GM19455 (cell line): ENCODE measurements at regions not wholly inside any gene's neighbourhood (a gene's known extent, or its start where the extent isn't known, plus 50 kb on each side); places are given as distances from the start of the nearest gene placed in this dataset.
"Not testable (repeated sequence)": the region's sequence is repeated elsewhere in the genome, so short reads cannot be mapped to it uniquely, and the experiment has no call there.

Experiments used
- ATAC-seq: cut with Tn5 transposase; IDR thresholded peaks from one replicate; pipeline ENCODE4 v1.9.1; 2021; ENCODE audit not compliant: unreplicated experiment

- ATAC-seq, result no peak
These were observed 575.2 kb downstream of the PIK3C3 start for GRCh38 chr18:42530276-42530675.

- no peak for ATAC-seq
These were observed 577.1 kb downstream of the PIK3C3 start for GRCh38 chr18:42532119-42532518.

GRCh38 chr18:42533009-42533575 is 578.1 kb downstream of the PIK3C3 start:
- ATAC-seq, result no peak

- ATAC-seq, result no peak
These were observed 578.6 kb downstream of the PIK3C3 start for GRCh38 chr18:42533616-42534015.

GRCh38 chr18:42534313-42534712 is 579.3 kb downstream of the PIK3C3 start:
- ATAC-seq, result no peak

- no peak for ATAC-seq
These were observed 579.0 kb downstream of the RIT2 start for GRCh38 chr18:42536442-42536841.

GRCh38 chr18:42537291-42537690 is 578.2 kb downstream of the RIT2 start:
- ATAC-seq, result no peak

- ATAC-seq, result no peak
These were observed 570.6 kb downstream of the RIT2 start for GRCh38 chr18:42544901-42545300.

- ATAC-seq, result no peak
These were observed 569.7 kb downstream of the RIT2 start for GRCh38 chr18:42545825-42546224.

GRCh38 chr18:42548493-42548892 is 567.0 kb downstream of the RIT2 start:
- ATAC-seq, result no peak

GRCh38 chr18:42549596-42549995 is 565.9 kb downstream of the RIT2 start:
- no peak for ATAC-seq

- not testable (repeated sequence) for ATAC-seq
These were observed 562.9 kb downstream of the RIT2 start for GRCh38 chr18:42552559-42552958.

- no peak for ATAC-seq
These were observed 556.3 kb downstream of the RIT2 start for GRCh38 chr18:42559069-42559690.

GRCh38 chr18:42561521-42561920 is 554.0 kb downstream of the RIT2 start:
- ATAC-seq, result no peak

GRCh38 chr18:42563995-42564394 is 551.5 kb downstream of the RIT2 start:
- no peak for ATAC-seq

- ATAC-seq, result no peak
These were observed 550.7 kb downstream of the RIT2 start for GRCh38 chr18:42564761-42565160.

GRCh38 chr18:42568773-42569172 is 546.7 kb downstream of the RIT2 start:
- no peak for ATAC-seq

GRCh38 chr18:42574871-42575270 is 540.6 kb downstream of the RIT2 start:
- no peak for ATAC-seq

- no peak for ATAC-seq
These were observed 539.4 kb downstream of the RIT2 start for GRCh38 chr18:42576124-42576523.

GRCh38 chr18:42578792-42579191 is 536.7 kb downstream of the RIT2 start:
- no peak for ATAC-seq

- ATAC-seq, result no peak
These were observed 533.2 kb downstream of the RIT2 start for GRCh38 chr18:42582266-42582665.

- no peak for ATAC-seq
These were observed 532.2 kb downstream of the RIT2 start for GRCh38 chr18:42583283-42583731.

- no peak for ATAC-seq
These were observed 528.9 kb downstream of the RIT2 start for GRCh38 chr18:42586601-42587000.
